ENCODE measurements at regions not wholly inside any gene's neighbourhood (a gene's known extent, or its start where the extent isn't known, plus 50 kb on each side); places are given as distances from the start of the nearest gene placed in this dataset.

GRCh38 chr16:6692874-6693273 lies 639.8 kb upstream of the RBFOX1 start:
- TF ChIP-seq POLR2A (IDR thresholded peaks at IDR 0.05) (no peak), CTCF (IDR thresholded peaks at IDR 0.05) (no peak)
